T-helper 17 cell (primary cell): ENCODE measurements at regions not wholly inside any gene's neighbourhood (a gene's known extent, or its start where the extent isn't known, plus 50 kb on each side); places are given as distances from the start of the nearest gene placed in this dataset.

Experiments used
- ATAC-seq: fragments of 150-1000 bp; cut with Tn5 transposase; 2 replicates; pipeline ENCODE4 v1.10.0; 2021; ENCODE audit warnings: mild to moderate bottlenecking, moderate library complexity
- DNase-seq, 3 donors: peaks; one replicate each; pipeline versions ENCODE4 v3.0.0 to v3.0.0-alpha.2; 2020 to 2021
- H3K9me3 ChIP-seq: one replicate; pipeline ENCODE4 v1.7.0; 2013; ENCODE audit warnings: low read length, mild to moderate bottlenecking; ENCODE audit not compliant: control insufficient read depth, poor library complexity, severe bottlenecking
- H3K27ac Mint-ChIP-seq: one replicate; pipeline ENCODE4 v1.8.0; 2022; ENCODE audit warnings: mild to moderate bottlenecking, moderate library complexity, mixed read lengths
- H3K27me3 Mint-ChIP-seq: one replicate; pipeline ENCODE4 v1.8.0; 2022; ENCODE audit warnings: mixed read lengths
- H3K36me3 Mint-ChIP-seq: one replicate; pipeline ENCODE4 v1.8.0; 2022; ENCODE audit warnings: low read depth, mixed read lengths
- H3K4me1 Mint-ChIP-seq: one replicate; pipeline ENCODE4 v1.8.0; 2022; ENCODE audit warnings: mild to moderate bottlenecking, mixed read lengths
- H3K4me3 Mint-ChIP-seq: one replicate; pipeline ENCODE4 v1.8.0; 2022; ENCODE audit warnings: mild to moderate bottlenecking, moderate library complexity, mixed read lengths

DNA sequence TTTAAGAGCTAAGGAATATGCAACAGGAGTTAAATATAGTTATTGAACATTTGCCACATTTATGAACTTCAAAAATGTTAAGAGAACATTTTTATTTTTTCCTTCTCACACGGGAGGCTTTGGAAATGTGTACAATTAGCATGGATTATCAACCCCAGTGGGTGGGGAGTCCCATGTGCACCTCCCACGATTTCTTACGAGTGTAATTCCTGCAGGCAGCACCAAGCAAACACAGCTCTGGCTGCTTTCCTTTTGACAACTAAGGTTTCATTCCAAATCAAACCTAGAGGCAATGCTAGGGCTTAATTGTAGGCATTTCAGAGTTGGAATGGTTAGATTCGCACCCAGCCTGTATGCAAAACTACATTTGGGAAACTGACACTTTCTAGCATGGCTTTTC, 460.9 kb downstream of the METTL15 start:
- Mint-ChIP-seq H3K36me3 (no peaks in the 10 kb centered on the region), H3K4me1 (no peaks in the 10 kb centered on the region), H3K4me3 (no peak overlapping the region)

DNA sequence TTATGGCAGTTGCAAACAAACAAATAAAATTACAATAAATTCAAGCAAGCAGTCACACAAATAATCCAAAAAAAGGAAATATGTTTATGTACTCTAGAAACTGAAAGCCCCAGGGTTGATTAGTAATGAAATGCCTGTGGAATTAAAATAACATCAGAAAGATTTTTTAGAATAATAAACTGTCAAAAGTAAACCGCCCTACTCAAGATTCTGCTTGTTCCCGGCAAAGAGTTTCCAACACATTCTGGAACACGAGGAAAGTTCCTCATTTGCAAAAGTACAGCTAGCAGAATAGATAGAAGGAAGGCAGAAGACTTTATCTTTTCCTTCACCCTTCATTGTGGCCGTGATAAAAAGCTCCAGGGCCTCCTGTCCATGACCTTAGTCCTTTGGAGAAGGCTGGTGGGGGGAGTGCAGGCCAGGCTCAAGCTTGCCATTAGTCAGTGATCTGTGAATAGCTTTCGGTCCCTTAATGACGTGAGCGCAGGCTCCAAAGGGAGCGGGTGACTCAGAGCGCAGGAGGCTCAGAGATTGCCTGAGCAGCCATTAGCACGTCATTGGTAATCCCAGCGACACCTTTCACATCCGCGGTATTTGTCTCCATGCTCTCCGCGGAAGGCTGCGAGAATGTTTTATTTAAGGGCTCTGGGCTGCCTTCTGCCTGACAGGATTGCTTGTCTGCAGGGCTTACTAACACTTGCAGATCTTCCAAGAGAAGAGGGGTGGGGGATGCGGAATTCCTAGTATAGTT, 458.3 kb downstream of the METTL15 start:
- Mint-ChIP-seq H3K4me1 (no peaks in the 10 kb centered on the region), H3K27ac (no peak overlapping the region), H3K4me3 (no peak overlapping the region), H3K27me3 (no peaks in the 10 kb centered on the region), H3K36me3 (no peaks in the 10 kb centered on the region)
- no peaks in the 10 kb centered on the region for H3K9me3 ChIP-seq
- no peak for ATAC-seq
- DNase-seq = no peak

More for the DNA sequence above, 460.9 kb downstream of the METTL15 start:
- no peaks in the 10 kb centered on the region for H3K27me3 Mint-ChIP-seq
- no peaks in the 10 kb centered on the region for H3K9me3 ChIP-seq
- H3K27ac Mint-ChIP-seq = no peak overlapping the region
- no peak for ATAC-seq
- DNase-seq = no peak

DNA sequence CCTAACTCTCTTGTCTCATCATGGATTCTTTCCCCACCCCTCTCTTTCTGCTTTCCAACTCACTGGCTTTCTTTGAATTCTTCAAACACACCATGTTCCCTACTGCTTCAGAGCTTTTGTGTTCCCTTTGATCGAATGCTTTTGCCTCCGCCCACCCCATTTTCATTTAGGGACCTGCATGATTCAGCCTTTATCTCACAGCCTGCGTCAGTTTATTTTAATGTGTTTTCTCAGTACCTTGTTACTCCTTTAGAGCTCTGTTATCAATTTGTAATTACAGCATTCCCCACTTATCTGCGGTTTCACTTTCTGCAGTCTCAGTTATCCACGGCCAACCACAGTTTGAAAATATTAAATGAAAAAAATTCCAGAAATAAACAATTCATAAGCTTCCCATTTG, 451.3 kb downstream of the METTL15 start:
- no peak for DNase-seq
- Mint-ChIP-seq H3K36me3 (no peaks in the 10 kb centered on the region), H3K4me1 (no peaks in the 10 kb centered on the region), H3K4me3 (no peak overlapping the region), H3K27ac (no peak overlapping the region), H3K27me3 (no peaks in the 10 kb centered on the region)
- ATAC-seq = no peak
- no peaks in the 10 kb centered on the region for H3K9me3 ChIP-seq

DNA sequence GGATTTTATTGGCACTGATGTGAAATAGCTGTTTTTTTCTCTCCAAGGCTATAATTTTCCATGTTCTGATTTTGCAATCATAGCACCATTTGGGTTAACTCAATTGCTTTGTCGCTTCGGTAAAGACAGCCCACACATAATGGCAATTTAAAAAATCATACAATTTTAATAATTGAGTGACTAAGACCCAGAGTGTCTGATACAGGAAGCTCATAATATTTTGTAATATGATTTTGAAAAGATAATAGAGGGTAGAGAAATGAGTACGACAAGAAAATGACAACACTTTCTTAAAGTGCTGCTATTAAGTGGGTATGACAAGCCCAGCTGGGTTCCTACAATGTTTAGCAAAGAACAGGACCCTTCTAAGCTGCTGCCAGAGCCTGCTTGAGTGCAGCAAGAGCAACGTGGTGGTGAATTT, 439.1 kb downstream of the METTL15 start:
- H3K9me3 ChIP-seq = no peaks in the 10 kb centered on the region
- H3K27ac Mint-ChIP-seq = no peak overlapping the region
- DNase-seq = no peak
- H3K4me1 Mint-ChIP-seq = no peaks in the 10 kb centered on the region
- ATAC-seq = no peak
- H3K27me3 Mint-ChIP-seq = no peaks in the 10 kb centered on the region
- H3K4me3 Mint-ChIP-seq = no peak overlapping the region
- H3K36me3 Mint-ChIP-seq = no peaks in the 10 kb centered on the region

DNA sequence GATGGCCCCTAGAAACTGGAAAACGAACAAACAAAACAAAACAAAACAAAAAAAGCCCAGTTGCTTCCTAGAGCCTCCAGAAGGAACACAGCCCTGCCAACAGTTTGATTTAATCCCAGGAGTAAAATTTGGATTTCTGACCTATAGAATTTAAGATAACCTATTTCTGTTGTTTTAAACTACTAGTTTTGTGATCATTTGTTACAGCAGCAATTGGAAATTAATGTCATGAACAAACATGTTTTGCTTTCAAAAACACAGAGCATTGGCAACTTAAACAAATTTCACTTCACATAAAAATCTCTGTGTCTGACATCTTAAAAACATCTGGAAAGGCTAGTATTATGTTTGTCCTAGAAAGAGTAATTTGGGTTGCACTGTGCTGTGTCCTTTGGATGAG, 437.3 kb downstream of the METTL15 start:
- Mint-ChIP-seq H3K36me3 (no peaks in the 10 kb centered on the region), H3K4me3 (no peak overlapping the region), H3K27ac (no peak overlapping the region), H3K4me1 (no peaks in the 10 kb centered on the region), H3K27me3 (no peaks in the 10 kb centered on the region)
- ATAC-seq (no peak), DNase-seq (no peak)
- H3K9me3 ChIP-seq = no peaks in the 10 kb centered on the region

DNA sequence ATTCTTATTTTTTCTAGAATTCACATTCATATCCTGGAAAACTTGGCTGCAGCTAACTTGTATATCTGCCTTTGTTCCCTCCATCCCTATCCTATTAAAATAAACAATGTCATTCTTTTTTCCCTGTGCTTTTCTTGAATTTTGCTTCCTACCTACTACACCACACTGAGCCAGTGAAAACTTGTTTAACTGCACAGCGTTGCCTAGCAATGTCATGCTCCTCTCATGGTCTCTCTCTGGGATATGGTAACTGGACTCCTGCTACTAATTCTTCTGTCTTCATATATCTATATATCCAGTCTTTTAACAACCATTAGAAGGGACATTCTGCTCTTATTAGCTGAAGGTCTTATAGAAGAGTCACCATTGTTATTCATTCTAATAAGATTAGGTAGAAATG, 434.4 kb downstream of the METTL15 start:
- Mint-ChIP-seq H3K4me3 (no peak overlapping the region), H3K36me3 (no peaks in the 10 kb centered on the region), H3K27me3 (no peaks in the 10 kb centered on the region), H3K27ac (no peak overlapping the region), H3K4me1 (no peaks in the 10 kb centered on the region)
- ATAC-seq (no peak), DNase-seq (no peak)
- no peaks in the 10 kb centered on the region for H3K9me3 ChIP-seq

DNA sequence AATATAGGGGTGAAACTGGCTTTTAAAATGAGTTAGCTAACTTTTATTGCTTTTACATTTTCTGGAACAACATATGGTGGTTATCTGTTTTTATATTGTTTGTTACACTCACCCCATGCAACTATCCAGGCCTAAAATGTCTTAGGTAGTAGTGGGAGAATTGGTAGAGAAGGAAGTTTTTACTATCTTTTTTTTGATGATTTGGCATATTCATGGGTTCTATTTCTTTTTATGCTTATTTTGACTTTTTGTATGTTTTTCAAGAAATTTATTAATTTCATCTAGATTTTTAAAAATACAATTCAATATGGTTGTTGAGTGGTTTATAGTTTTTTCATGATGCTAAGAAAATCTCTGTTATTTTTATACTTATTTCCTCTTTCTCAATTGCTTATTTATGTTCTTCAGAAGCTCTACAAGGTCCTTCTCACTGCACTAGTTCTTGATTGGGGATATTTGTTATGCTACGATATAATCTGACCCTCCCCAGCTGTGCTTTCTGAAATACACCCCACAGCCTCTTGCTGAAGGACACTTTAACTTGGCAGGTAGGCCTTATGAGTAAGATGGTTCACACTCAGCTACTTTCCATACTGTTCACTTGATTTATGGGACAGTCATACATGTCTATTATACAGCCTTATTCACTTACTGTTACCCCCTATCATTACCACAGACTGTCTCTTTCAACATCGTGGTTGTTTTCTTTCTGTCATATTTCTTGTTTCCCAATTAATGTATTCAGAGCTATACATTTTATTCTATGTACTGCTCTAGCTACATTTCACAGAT, 431.2 kb downstream of the METTL15 start:
- no peak overlapping the region for H3K4me3 Mint-ChIP-seq
- no peak overlapping the region for H3K27ac Mint-ChIP-seq
- no peaks in the 10 kb centered on the region for H3K36me3 Mint-ChIP-seq
- no peaks in the 10 kb centered on the region for H3K4me1 Mint-ChIP-seq
- DNase-seq (no peak), ATAC-seq (no peak)
- H3K27me3 Mint-ChIP-seq = no peaks in the 10 kb centered on the region
- no peaks in the 10 kb centered on the region for H3K9me3 ChIP-seq

DNA sequence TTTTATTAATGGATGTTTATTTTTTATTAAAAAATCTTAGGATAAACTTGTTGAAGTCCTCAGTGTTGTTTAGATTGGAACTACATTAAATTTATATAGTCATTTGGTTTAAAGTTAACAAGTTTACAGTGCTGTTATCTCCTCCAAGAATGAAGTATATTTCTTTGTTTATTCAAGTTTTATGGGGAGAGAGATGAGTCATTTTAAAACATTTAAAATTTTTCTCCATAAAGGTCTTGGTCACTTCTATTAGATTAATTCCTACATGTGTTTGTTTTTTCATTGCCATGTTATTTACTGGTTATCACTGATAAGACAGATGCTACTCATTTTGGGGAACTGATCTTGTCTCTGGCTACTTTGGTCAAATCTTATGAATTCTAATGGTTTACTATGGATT, 429.6 kb downstream of the METTL15 start:
- DNase-seq (no peak), ATAC-seq (no peak)
- no peaks in the 10 kb centered on the region for H3K4me1 Mint-ChIP-seq
- H3K27me3 Mint-ChIP-seq = no peaks in the 10 kb centered on the region
- H3K9me3 ChIP-seq = no peaks in the 10 kb centered on the region
- no peak overlapping the region for H3K27ac Mint-ChIP-seq
- no peak overlapping the region for H3K4me3 Mint-ChIP-seq
- no peaks in the 10 kb centered on the region for H3K36me3 Mint-ChIP-seq

GRCh38 chr11:28536504-28537267, 428.5 kb downstream of the METTL15 start:
- H3K27ac Mint-ChIP-seq = no peak overlapping the region
- no peak for ATAC-seq
- H3K27me3 Mint-ChIP-seq = no peaks in the 10 kb centered on the region
- DNase-seq = no peak
- no peaks in the 10 kb centered on the region for H3K36me3 Mint-ChIP-seq
- H3K9me3 ChIP-seq = no peaks in the 10 kb centered on the region
- H3K4me1 Mint-ChIP-seq = no peaks in the 10 kb centered on the region
- H3K4me3 Mint-ChIP-seq = no peak overlapping the region

GRCh38 chr11:28535677-28536076, 427.5 kb downstream of the METTL15 start:
- no peaks in the 10 kb centered on the region for H3K9me3 ChIP-seq
- no peaks in the 10 kb centered on the region for H3K4me1 Mint-ChIP-seq
- ATAC-seq = no peak
- no peaks in the 10 kb centered on the region for H3K27me3 Mint-ChIP-seq
- no peak overlapping the region for H3K4me3 Mint-ChIP-seq
- H3K36me3 Mint-ChIP-seq = no peaks in the 10 kb centered on the region
- no peak for DNase-seq
- H3K27ac Mint-ChIP-seq = no peak overlapping the region

DNA sequence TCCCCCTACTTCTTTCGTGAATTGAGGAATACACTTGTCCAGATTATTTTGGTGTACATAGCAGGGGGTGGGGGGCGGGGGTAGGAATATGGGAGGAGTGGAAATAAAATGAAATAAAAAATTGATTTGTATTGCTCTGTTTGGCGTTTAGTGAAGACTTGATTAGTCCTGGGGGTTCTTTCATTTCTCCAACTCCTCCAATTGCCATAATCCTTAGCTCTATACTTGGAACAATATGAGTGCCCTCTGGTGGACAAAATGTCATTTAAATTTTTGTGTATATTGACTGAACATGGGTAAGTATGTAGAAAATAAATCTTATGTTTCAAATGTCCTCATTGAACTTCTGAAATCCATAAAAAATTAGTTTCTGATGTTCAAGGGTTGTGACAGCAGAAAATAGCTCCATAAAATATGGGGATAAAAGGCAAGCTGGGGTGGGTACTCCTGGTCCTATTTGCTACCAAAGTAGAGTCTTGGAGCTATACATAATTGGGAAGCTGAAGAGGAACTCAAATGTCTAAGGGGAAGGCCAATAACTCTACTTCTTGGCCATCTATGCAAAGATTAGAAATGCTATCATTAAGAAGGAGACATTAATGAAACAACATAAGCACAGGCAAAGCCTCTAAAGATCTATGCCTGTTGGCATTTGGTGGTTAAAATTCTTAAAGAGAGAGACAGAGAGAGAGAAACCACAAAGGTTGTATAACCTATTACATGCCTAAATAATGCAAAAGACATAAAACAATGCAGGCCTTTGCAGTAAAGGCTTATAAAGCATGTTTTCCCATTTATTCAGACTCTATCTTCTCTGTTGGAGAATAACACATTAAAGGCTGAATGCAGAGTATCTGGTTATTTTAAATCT, 421.6 kb downstream of the METTL15 start:
- Mint-ChIP-seq H3K4me3 (no peak overlapping the region), H3K27ac (no peak overlapping the region), H3K36me3 (no peaks in the 10 kb centered on the region), H3K4me1 (no peaks in the 10 kb centered on the region), H3K27me3 (no peaks in the 10 kb centered on the region)
- ATAC-seq (no peak), DNase-seq (no peak)
- no peaks in the 10 kb centered on the region for H3K9me3 ChIP-seq

GRCh38 chr11:28529046-28529445, 420.9 kb downstream of the METTL15 start:
- Mint-ChIP-seq H3K4me3 (no peak overlapping the region), H3K27me3 (no peaks in the 10 kb centered on the region), H3K27ac (no peak overlapping the region), H3K4me1 (no peaks in the 10 kb centered on the region), H3K36me3 (no peaks in the 10 kb centered on the region)
- DNase-seq = no peak
- ATAC-seq = no peak
- no peaks in the 10 kb centered on the region for H3K9me3 ChIP-seq

DNA sequence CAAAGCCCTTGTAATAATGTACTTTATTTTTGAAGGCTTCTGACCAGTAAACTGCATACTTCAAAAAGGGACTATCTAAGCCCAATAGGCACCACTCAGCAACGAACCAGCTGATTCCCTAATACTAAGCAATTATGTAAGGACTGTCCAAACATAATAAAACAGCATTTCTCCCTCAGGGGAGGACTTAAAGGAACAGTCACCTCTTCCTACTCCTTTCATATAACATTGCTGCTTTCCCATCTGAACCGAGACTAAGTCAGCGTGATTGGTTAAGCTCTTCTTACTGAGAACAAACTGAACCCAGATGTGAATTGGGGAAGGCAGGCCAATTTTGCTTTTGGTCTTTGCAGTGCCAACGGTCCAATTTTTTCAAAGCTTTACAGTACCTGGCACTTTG, 420.0 kb downstream of the METTL15 start:
- Mint-ChIP-seq H3K4me3 (no peak overlapping the region), H3K36me3 (no peaks in the 10 kb centered on the region), H3K27ac (no peak overlapping the region), H3K27me3 (no peaks in the 10 kb centered on the region), H3K4me1 (no peaks in the 10 kb centered on the region)
- no peaks in the 10 kb centered on the region for H3K9me3 ChIP-seq
- no peak for ATAC-seq
- no peak for DNase-seq
